Neural cell (in vitro differentiated cells): ENCODE measurements at regions not wholly inside any gene's neighbourhood (a gene's known extent, or its start where the extent isn't known, plus 50 kb on each side); places are given as distances from the start of the nearest gene placed in this dataset.

Source experiments
- H2AFZ ChIP-seq: fragments of 200-600, 300-800 bp; sonication (generic), shearing (Covaris generic); 2 replicates; pipeline ENCODE4 v1.6.0; 2014; ENCODE audit warnings: low read depth, mild to moderate bottlenecking, antibody characterized with exemption, low read length, moderate library complexity
- H3F3A ChIP-seq: fragments of 200-600 bp; shearing (Covaris generic); 2 replicates; pipeline ENCODE4 v1.6.1; 2016; ENCODE audit warnings: mild to moderate bottlenecking, moderate library complexity, mixed read lengths, antibody characterized with exemption, low read length; ENCODE audit not compliant: insufficient read depth, poor library complexity, severe bottlenecking
- H3K27ac ChIP-seq: fragments of 200-600, 300-800 bp; sonication (generic), shearing (Covaris generic); 2 replicates; pipeline ENCODE4 v1.5.1; 2014; ENCODE audit warnings: mild to moderate bottlenecking, low read length, moderate library complexity
- H3K27me3 ChIP-seq: fragments of 300-800, 200-600 bp; sonication (generic), shearing (Covaris generic); 2 replicates; pipeline ENCODE4 v1.6.0; 2014; ENCODE audit warnings: mild to moderate bottlenecking, low read depth, low read length, moderate library complexity; ENCODE audit not compliant: insufficient read depth
- H3K36me3 ChIP-seq: fragments of 300-800, 200-600 bp; sonication (generic), shearing (Covaris generic); 2 replicates; pipeline ENCODE4 v1.5.1; 2014; ENCODE audit warnings: mild to moderate bottlenecking, antibody characterized with exemption, low read length, moderate library complexity; ENCODE audit not compliant: insufficient read depth
- H3K4me2 ChIP-seq: fragments of 300-800, 200-600 bp; sonication (generic), shearing (Covaris generic); 2 replicates; pipeline ENCODE4 v1.6.0; 2014; ENCODE audit warnings: mild to moderate bottlenecking, low read length
- H3K4me3 ChIP-seq: fragments of 300-800, 200-600 bp; sonication (generic), shearing (Covaris generic); 2 replicates; pipeline ENCODE4 v1.5.1; 2014; ENCODE audit warnings: mild to moderate bottlenecking, low read length, moderate library complexity
- H3K79me2 ChIP-seq: fragments of 200-600 bp; shearing (Covaris generic); replicated peaks from 2 replicates; pipeline ENCODE4 v1.6.0; 2014; ENCODE audit warnings: mild to moderate bottlenecking, low read length, moderate library complexity; ENCODE audit not compliant: insufficient read depth
- H3K9ac ChIP-seq: fragments of 300-800, 200-600 bp; sonication (generic), shearing (Covaris generic); 2 replicates; pipeline ENCODE4 v1.6.1; 2016; ENCODE audit warnings: mild to moderate bottlenecking, low read length, mixed read lengths
- H3K9me2 ChIP-seq: fragments of 200-600 bp; shearing (Covaris generic); 2 replicates; pipeline ENCODE4 v1.6.1; 2016; ENCODE audit warnings: mild to moderate bottlenecking, low read length, mixed read lengths; ENCODE audit not compliant: insufficient read depth
- H3K9me3 ChIP-seq: fragments of 200-600, 300-800 bp; sonication (generic), shearing (Covaris generic); 2 replicates; pipeline ENCODE4 v1.6.1; 2016; ENCODE audit warnings: mild to moderate bottlenecking, mixed run types, low read length, moderate library complexity, mixed read lengths
- H4K20me1 ChIP-seq: fragments of 200-600 bp; shearing (Covaris generic); 2 replicates; pipeline ENCODE4 v1.6.1; 2016; ENCODE audit warnings: mild to moderate bottlenecking, mixed run types; ENCODE audit not compliant: insufficient read depth
- CTCF ChIP-seq: fragments of 450-650 bp; IDR thresholded peaks from 2 replicates; pipeline ENCODE4 v1.5.1; 2014; ENCODE audit warnings: antibody characterized with exemption, mild to moderate bottlenecking, moderate library complexity; ENCODE audit not compliant: poor library complexity, severe bottlenecking
- EP300 ChIP-seq: fragments of 450-650 bp; conservative IDR thresholded peaks from 2 replicates; pipeline ENCODE4 v1.6.1; 2014; ENCODE audit warnings: antibody characterized with exemption, mild to moderate bottlenecking, moderate library complexity; ENCODE audit not compliant: poor library complexity, severe bottlenecking
- EZH2 ChIP-seq: fragments of 200-600, 300-800 bp; shearing (Covaris generic), sonication (generic); IDR thresholded peaks from 2 replicates; pipeline ENCODE4 v1.6.1; 2014; ENCODE audit warnings: antibody characterized with exemption, low read length, borderline replicate concordance, mild to moderate bottlenecking; ENCODE audit not compliant: insufficient read depth, poor library complexity, severe bottlenecking
- MXI1 ChIP-seq: fragments of 450-650 bp; conservative IDR thresholded peaks from 2 replicates; pipeline ENCODE4 v1.6.1; 2014; ENCODE audit warnings: antibody characterized with exemption, mild to moderate bottlenecking; ENCODE audit not compliant: poor library complexity, severe bottlenecking
- POLR2AphosphoS5 ChIP-seq: IDR thresholded peaks from 2 replicates; pipeline ENCODE4 v1.6.1; 2012
- RAD21 ChIP-seq: fragments of 450-650 bp; conservative IDR thresholded peaks from 2 replicates; pipeline ENCODE4 v1.6.1; 2014; ENCODE audit warnings: antibody characterized with exemption, mild to moderate bottlenecking, moderate library complexity
- REST ChIP-seq: IDR thresholded peaks from 2 replicates; pipeline ENCODE4 v1.6.1; 2012; ENCODE audit warnings: borderline replicate concordance
- SMC3 ChIP-seq: fragments of 450-650 bp; conservative IDR thresholded peaks from 2 replicates; pipeline ENCODE4 v1.6.1; 2014; ENCODE audit warnings: antibody characterized with exemption, mild to moderate bottlenecking, moderate library complexity; ENCODE audit not compliant: poor library complexity
- TAF1 ChIP-seq: IDR thresholded peaks from 2 replicates; pipeline ENCODE4 v1.6.1; 2012; ENCODE audit warnings: low read depth

GRCh38 chr2:150572194-150572766, 84.8 kb upstream of the RND3 start:
- Histone ChIP-seq H3K27me3 (no peaks in the 10 kb centered on the region), H3K36me3 (no peaks in the 10 kb centered on the region), H3K27ac (no peak overlapping the region), H2AFZ (no peak overlapping the region), H3K79me2 (no peaks in the 10 kb centered on the region), H4K20me1 (no peaks in the 10 kb centered on the region), H3K4me3 (no peak overlapping the region), H3K4me2 (no peak overlapping the region), H3K9me2 (no peaks in the 10 kb centered on the region), H3F3A (no peaks in the 10 kb centered on the region), H3K9ac (no peak overlapping the region), H3K9me3 (no peaks in the 10 kb centered on the region)
- TF ChIP-seq RAD21 = no peak
- TF ChIP-seq POLR2AphosphoS5 = no peak
- no peak for TF ChIP-seq CTCF
- no peak for TF ChIP-seq EZH2
- no peak for TF ChIP-seq MXI1
- no peak for TF ChIP-seq TAF1
- TF ChIP-seq SMC3 = no peak
- TF ChIP-seq EP300 = no peak
- TF ChIP-seq REST = no peak

- no peaks in the 10 kb centered on the region for H3K79me2 ChIP-seq
- no peak overlapping the region for H3K9ac ChIP-seq
- no peak overlapping the region for H2AFZ ChIP-seq
- H3K27me3 ChIP-seq = no peaks in the 10 kb centered on the region
- H3K27ac ChIP-seq = no peak overlapping the region
- H3K4me3 ChIP-seq = no peak overlapping the region
- TF ChIP-seq SMC3 (no peak), TAF1 (no peak), POLR2AphosphoS5 (no peak), REST (no peak), RAD21 (no peak), EZH2 (no peak), CTCF (no peak), EP300 (no peak), MXI1 (no peak)
- no peaks in the 10 kb centered on the region for H3F3A ChIP-seq
- H3K36me3 ChIP-seq = no peaks in the 10 kb centered on the region
- no peaks in the 10 kb centered on the region for H3K9me3 ChIP-seq
- no peaks in the 10 kb centered on the region for H3K9me2 ChIP-seq
- no peak overlapping the region for H3K4me2 ChIP-seq
- no peaks in the 10 kb centered on the region for H4K20me1 ChIP-seq
Observed at GRCh38 chr2:150571121-150571520, 83.7 kb upstream of the RND3 start.
